Endothelial cell of umbilical vein (primary cell): ENCODE measurements at regions not wholly inside any gene's neighbourhood (a gene's known extent, or its start where the extent isn't known, plus 50 kb on each side); places are given as distances from the start of the nearest gene placed in this dataset.

Experiments used
- BruUV-seq: library from RNA; stranded (reverse); fragments of 400-500 nt; replicated peaks from 2 replicates; lab custom pipeline; 2021; lab: Mats Ljungman, UMichigan
- CTCF ChIA-PET: fragments of 300-600, 350-600 bp; sonication (Branson Sonifier 250); formaldehyde crosslinking; loops from one replicate; lab custom pipeline; 2021; ENCODE audit warnings: antibody characterized with exemption, inconsistent platforms; lab: Charles Lee
- POLR2A ChIA-PET: fragments of 300-600, 350-600 bp; sonication (Branson Sonifier 250); formaldehyde crosslinking; loops from one replicate; lab custom pipeline; 2021; ENCODE audit warnings: antibody characterized with exemption, inconsistent platforms; lab: Charles Lee
- DNase-seq: peaks from one replicate; pipeline ENCODE4 v3.0.0-alpha.2; 2011; ENCODE audit warnings: low read depth, low spot score
- FAIRE-seq: peaks from 2 replicates; lab custom pipeline; 2011; peaks lifted over from hg19 to GRCh38; lab: Jason Lieb, UNC
- H2AFZ ChIP-seq: 2 replicates; pipeline ENCODE4 v1.6.0; 2012; ENCODE audit warnings: low read depth, low read length, control low read depth, inconsistent platforms
- H3K27ac ChIP-seq: 2 replicates; pipeline ENCODE4 v1.5.1; 2011; ENCODE audit warnings: low read depth, mild to moderate bottlenecking, control low read depth, low read length, moderate library complexity; ENCODE audit not compliant: insufficient read depth
- H3K27me3 ChIP-seq, 2 experiments: 2 replicates each; pipeline versions ENCODE4 v1.6.0 to v1.6.1; 2011; ENCODE audit warnings: low read length in 2 of 2, mixed read lengths in 1 of 2; ENCODE audit not compliant: control insufficient read depth in 2 of 2, insufficient read depth in 2 of 2
- H3K36me3 ChIP-seq, 2 experiments: 2 replicates in 1 of 2; 3 replicates in 1 of 2; pipeline ENCODE4 v1.5.1; 2011; ENCODE audit warnings: low read length in 2 of 2, mild to moderate bottlenecking in 1 of 2, moderate library complexity in 1 of 2; ENCODE audit not compliant: control insufficient read depth in 2 of 2, insufficient read depth in 2 of 2; ENCODE audit errors: extremely low read depth in 1 of 2
- H3K4me1 ChIP-seq: 3 replicates; pipeline ENCODE4 v1.5.1; 2011; ENCODE audit warnings: mild to moderate bottlenecking, low read length; ENCODE audit not compliant: control insufficient read depth, insufficient read depth; ENCODE audit errors: extremely low read depth
- H3K4me2 ChIP-seq: 2 replicates; pipeline ENCODE4 v1.6.1; 2011; ENCODE audit warnings: low read length, control low read depth, mixed read lengths; ENCODE audit not compliant: insufficient read depth
- H3K4me3 ChIP-seq, 3 experiments: fragments of 200-600 bp in 1 of 3; sonication (generic), shearing (Covaris generic) in 1 of 3; replicated peaks in 1 of 3; 2 replicates each; pipeline ENCODE4 v1.5.1; 2011 to 2016; ENCODE audit warnings: control low read depth in 3 of 3, low read length in 3 of 3, mild to moderate bottlenecking in 2 of 3, inconsistent platforms in 1 of 3, low read depth in 1 of 3, moderate library complexity in 1 of 3; ENCODE audit not compliant: insufficient read depth in 1 of 3
- H3K79me2 ChIP-seq: 2 replicates; pipeline ENCODE4 v1.6.0; 2012; ENCODE audit warnings: low read length, inconsistent platforms; ENCODE audit not compliant: control insufficient read depth, insufficient read depth
- H3K9ac ChIP-seq: replicated peaks from 2 replicates; pipeline ENCODE3; 2011; ENCODE audit warnings: low read length, control low read depth; ENCODE audit not compliant: insufficient read depth; ENCODE audit errors: extremely low read depth
- H3K9me1 ChIP-seq: replicated peaks from 3 replicates; pipeline ENCODE4 v1.6.0; 2011; ENCODE audit warnings: mild to moderate bottlenecking, low read length; ENCODE audit not compliant: control insufficient read depth, insufficient read depth; ENCODE audit errors: extremely low read depth
- H3K9me3 ChIP-seq: replicated peaks from 2 replicates; pipeline ENCODE4 v1.5.1; 2012; ENCODE audit warnings: low read length, inconsistent platforms; ENCODE audit not compliant: control insufficient read depth, insufficient read depth
- H4K20me1 ChIP-seq: replicated peaks from 2 replicates; pipeline ENCODE3; 2011; ENCODE audit warnings: mild to moderate bottlenecking, low read length; ENCODE audit not compliant: control insufficient read depth, insufficient read depth; ENCODE audit errors: extremely low read depth
- CTCF ChIP-seq, 2 donors: IDR thresholded peaks; 1 replicate in 1 of 2; 2 replicates in 1 of 2; pipeline ENCODE4 v1.5.1; 2011; ENCODE audit warnings: low read length in 2 of 2, mild to moderate bottlenecking in 2 of 2, moderate library complexity in 2 of 2, control low read depth in 1 of 2, inconsistent platforms in 1 of 2, low read depth in 1 of 2; ENCODE audit not compliant: insufficient read depth in 1 of 2; ENCODE audit errors: extremely low read depth in 1 of 2
- EZH2 ChIP-seq: IDR thresholded peaks from 2 replicates; pipeline ENCODE4 v1.6.1; 2012; ENCODE audit warnings: borderline replicate concordance, low read depth, mild to moderate bottlenecking, moderate library complexity, low read length, inconsistent platforms; ENCODE audit not compliant: severe bottlenecking
- FOS ChIP-seq: IDR thresholded peaks from 2 replicates; pipeline ENCODE4 v1.6.1; 2011; ENCODE audit warnings: mild to moderate bottlenecking, low read length, moderate library complexity, borderline replicate concordance; ENCODE audit not compliant: insufficient read depth
- GATA2 ChIP-seq: IDR thresholded peaks from 2 replicates; pipeline ENCODE4 v1.7.0; 2011; ENCODE audit warnings: low read depth, mild to moderate bottlenecking, moderate library complexity, mixed read lengths, low read length; ENCODE audit not compliant: insufficient read length, insufficient read depth
- JUN ChIP-seq: IDR thresholded peaks from 2 replicates; pipeline ENCODE4 v1.6.1; 2011; ENCODE audit warnings: borderline replicate concordance, low read depth; ENCODE audit not compliant: insufficient read length, insufficient read depth
- MAX ChIP-seq: IDR thresholded peaks from 2 replicates; pipeline ENCODE4 v1.6.1; 2011; ENCODE audit not compliant: insufficient read depth, insufficient read length
- MYC ChIP-seq: IDR thresholded peaks from one replicate; pipeline ENCODE4 v1.6.1; 2011; ENCODE audit warnings: mild to moderate bottlenecking, low read depth, low read length
- POLR2A ChIP-seq: IDR thresholded peaks from 2 replicates; pipeline ENCODE4 v1.6.1; 2012; ENCODE audit warnings: low read depth, mild to moderate bottlenecking, control low read depth, low read length
- POLR2AphosphoS5 ChIP-seq: IDR thresholded peaks from 2 replicates; pipeline ENCODE4 v1.6.1; 2012; ENCODE audit warnings: low read depth, mild to moderate bottlenecking, control low read depth, low read length, moderate library complexity; ENCODE audit not compliant: insufficient read depth
- dilution Hi-C: fragments of 300-500 bp; cut with MboI; formaldehyde crosslinking; loops from one replicate; pipeline ENCODE4 v1.15.0; 2019; ENCODE audit warnings: low sequenced_read_pairs; ENCODE audit not compliant: extremely low pct_ligation_motif_present
- intact Hi-C: fragments of 100-400 bp; cut with micrococcal nuclease; formaldehyde crosslinking; loops from one replicate; pipeline ENCODE4 v1.10.0; 2022

GRCh38 chr2:174686430-174686829, 77.8 kb downstream of the CHRNA1 start:
- POLR2A ChIA-PET: no interaction called here
- peaks cover 3% of the 10 kb centered on the region for H3K79me2 ChIP-seq
- TF ChIP-seq POLR2AphosphoS5 (no peak), POLR2A (no peak), FOS (no peak)
- intact Hi-C loops (no loop called here), dilution Hi-C loops (no loop called here)
- H3K4me2 ChIP-seq: no peak overlapping the region
- H3K27me3 ChIP-seq: peaks cover 3 to 10% of the 10 kb centered on the region in 2 experiments
- no peak overlapping the region for H3K9ac ChIP-seq
- BruUV-seq: no TSS peak
- CTCF ChIA-PET: interaction anchor here (1.0 to 6.3 kb wide), 11 partner anchors 11 to 1284 kb away, joined by 3 to 231 read pairs (median 6); no protein-coding TSS in a partner anchor
- H3K9me1 ChIP-seq: no peaks in the 10 kb centered on the region
- no peaks in the 10 kb centered on the region for H3K9me3 ChIP-seq
- no peak overlapping the region for H2AFZ ChIP-seq
- no peak for DNase-seq
- FAIRE-seq: no peak
- no peak overlapping the region for H3K4me3 ChIP-seq
- H3K4me1 ChIP-seq: peaks cover 10% of the 10 kb centered on the region
- no peak overlapping the region for H3K27ac ChIP-seq
- H3K36me3 ChIP-seq: no peaks in the 10 kb centered on the region
- no peaks in the 10 kb centered on the region for H4K20me1 ChIP-seq

- Histone ChIP-seq H3K4me2 (peak overlapping the region; percentile 68), H3K9me3 (no peaks in the 10 kb centered on the region), H3K36me3 (no peaks in the 10 kb centered on the region), H3K27me3 (peaks cover 3 to 5% of the 10 kb centered on the region in 2 experiments), H3K9ac (peak overlapping the region; percentile 75), H3K4me3 (peak overlapping the region; percentile 48 to 94 (median 57)), H4K20me1 (no peaks in the 10 kb centered on the region), H2AFZ (peak overlapping the region; percentile 93), H3K27ac (no peak overlapping the region), H3K79me2 (peaks cover 21% of the 10 kb centered on the region), H3K9me1 (no peaks in the 10 kb centered on the region), H3K4me1 (peaks cover 16% of the 10 kb centered on the region)
- intact Hi-C loops (loop anchor here (1.0 to 5.0 kb wide), 3 partner anchors 81 to 105 kb away; no protein-coding TSS in a partner anchor), dilution Hi-C loops (no loop called here)
- BruUV-seq: no TSS peak
- ChIA-PET POLR2A (no interaction called here), CTCF (interaction anchor here (0.9 to 3.5 kb wide), 13 partner anchors 10 to 220 kb away, joined by 3 to 35 read pairs (median 5); partner anchors contain the start of gene GPR155)
- TF ChIP-seq JUN: no peak
- no peak for TF ChIP-seq CTCF (IDR thresholded peaks at IDR 0.05; ENCODE audit: extremely low read depth in 1 of 2, insufficient read depth in 1 of 2, low read depth in 1 of 2, low read length in 2 of 2)
- TF ChIP-seq POLR2A: no peak
- TF ChIP-seq EZH2: no peak
- no peak for TF ChIP-seq POLR2AphosphoS5
- no peak for TF ChIP-seq MYC
- TF ChIP-seq MAX: no peak
- TF ChIP-seq FOS: no peak
- TF ChIP-seq GATA2: no peak
- no peak for FAIRE-seq
- DNase-seq: peak; percentile 56
These were observed 80.9 kb downstream of the CHRNA1 start for GRCh38 chr2:174683392-174683759.
